ENCODE measurements at regions not wholly inside any gene's neighbourhood (a gene's known extent, or its start where the extent isn't known, plus 50 kb on each side); places are given as distances from the start of the nearest gene placed in this dataset.
"Not testable (repeated sequence)": the region's sequence is repeated elsewhere in the genome, so short reads cannot be mapped to it uniquely, and the experiment has no call there.

GRCh38 chr3:145692751-145693150, 468.2 kb downstream of the PLOD2 start:
- DNase-seq (ENCODE audit: extremely low read depth in 1 of 11, low read depth in 9 of 11, low spot score in 4 of 11): no peak

- DNase-seq (ENCODE audit: extremely low read depth in 1 of 11, low read depth in 9 of 11, low spot score in 4 of 11): no peak
Observed at GRCh38 chr3:145696011-145696410, 465.0 kb downstream of the PLOD2 start.

- DNase-seq (ENCODE audit: extremely low read depth in 1 of 11, low read depth in 9 of 11, low spot score in 4 of 11): no peak
Observed at GRCh38 chr3:145698250-145698649, 462.7 kb downstream of the PLOD2 start.

GRCh38 chr3:145698749-145699148, 462.2 kb downstream of the PLOD2 start:
- DNase-seq (ENCODE audit: extremely low read depth in 1 of 11, low read depth in 9 of 11, low spot score in 4 of 11): no peak

GRCh38 chr3:145704020-145704419, 457.0 kb downstream of the PLOD2 start:
- DNase-seq (ENCODE audit: extremely low read depth in 1 of 11, low read depth in 9 of 11, low spot score in 4 of 11): no peak

- DNase-seq (ENCODE audit: extremely low read depth in 1 of 11, low read depth in 9 of 11, low spot score in 4 of 11): not testable (repeated sequence)
Observed at GRCh38 chr3:145709779-145710178, 451.2 kb downstream of the PLOD2 start.

GRCh38 chr3:145716519-145716918, 444.5 kb downstream of the PLOD2 start:
- DNase-seq (ENCODE audit: extremely low read depth in 1 of 11, low read depth in 9 of 11, low spot score in 4 of 11): no peak

- DNase-seq (ENCODE audit: extremely low read depth in 1 of 11, low read depth in 9 of 11, low spot score in 4 of 11): no peak
Observed at GRCh38 chr3:145719114-145719513, 441.9 kb downstream of the PLOD2 start.

- no peak for DNase-seq (ENCODE audit: extremely low read depth in 1 of 11, low read depth in 9 of 11, low spot score in 4 of 11)
Observed at GRCh38 chr3:145721273-145721805, 439.6 kb downstream of the PLOD2 start.

- no peak for DNase-seq (ENCODE audit: extremely low read depth in 1 of 11, low read depth in 9 of 11, low spot score in 4 of 11)
Observed at GRCh38 chr3:145721815-145722214, 439.2 kb downstream of the PLOD2 start.

- no peak for DNase-seq (ENCODE audit: extremely low read depth in 1 of 11, low read depth in 9 of 11, low spot score in 4 of 11)
Observed at GRCh38 chr3:145727476-145727875, 433.5 kb downstream of the PLOD2 start.

- DNase-seq (ENCODE audit: extremely low read depth in 1 of 11, low read depth in 9 of 11, low spot score in 4 of 11): no peak
Observed at GRCh38 chr3:145735631-145736030, 425.4 kb downstream of the PLOD2 start.

GRCh38 chr3:145737952-145738351, 423.0 kb downstream of the PLOD2 start:
- no peak for DNase-seq (ENCODE audit: extremely low read depth in 1 of 11, low read depth in 9 of 11, low spot score in 4 of 11)

GRCh38 chr3:145739926-145740325, 421.1 kb downstream of the PLOD2 start:
- no peak for DNase-seq (ENCODE audit: extremely low read depth in 1 of 11, low read depth in 9 of 11, low spot score in 4 of 11)

GRCh38 chr3:145750657-145751056, 410.3 kb downstream of the PLOD2 start:
- no peak for DNase-seq (ENCODE audit: extremely low read depth in 1 of 11, low read depth in 9 of 11, low spot score in 4 of 11)

- DNase-seq (ENCODE audit: extremely low read depth in 1 of 11, low read depth in 9 of 11, low spot score in 4 of 11): no peak
Observed at GRCh38 chr3:145752576-145752975, 408.4 kb downstream of the PLOD2 start.

- peak in 9 of 11 donors; percentile 4 to 66 (median 21) for DNase-seq (ENCODE audit: extremely low read depth in 1 of 11, low read depth in 9 of 11, low spot score in 4 of 11)
Observed at GRCh38 chr3:145754605-145755289, 406.2 kb downstream of the PLOD2 start.

- no peak for DNase-seq (ENCODE audit: extremely low read depth in 1 of 11, low read depth in 9 of 11, low spot score in 4 of 11)
Observed at GRCh38 chr3:145760036-145760435, 400.9 kb downstream of the PLOD2 start.

GRCh38 chr3:145767909-145768308, 393.1 kb downstream of the PLOD2 start:
- peak in 2 of 11 donors; percentile 4 to 6 for DNase-seq (ENCODE audit: extremely low read depth in 1 of 11, low read depth in 9 of 11, low spot score in 4 of 11)

GRCh38 chr3:145776782-145777408, 384.1 kb downstream of the PLOD2 start:
- peak in 7 of 11 donors; percentile 23 to 48 (median 31) for DNase-seq (ENCODE audit: extremely low read depth in 1 of 11, low read depth in 9 of 11, low spot score in 4 of 11)

- no peak for DNase-seq (ENCODE audit: extremely low read depth in 1 of 11, low read depth in 9 of 11, low spot score in 4 of 11)
Observed at GRCh38 chr3:145780301-145780700, 380.7 kb downstream of the PLOD2 start.

Data from renal cortex interstitium (tissue), 11 donors.